ENCODE measurements at regions not wholly inside any gene's neighbourhood (a gene's known extent, or its start where the extent isn't known, plus 50 kb on each side); places are given as distances from the start of the nearest gene placed in this dataset.

DNA sequence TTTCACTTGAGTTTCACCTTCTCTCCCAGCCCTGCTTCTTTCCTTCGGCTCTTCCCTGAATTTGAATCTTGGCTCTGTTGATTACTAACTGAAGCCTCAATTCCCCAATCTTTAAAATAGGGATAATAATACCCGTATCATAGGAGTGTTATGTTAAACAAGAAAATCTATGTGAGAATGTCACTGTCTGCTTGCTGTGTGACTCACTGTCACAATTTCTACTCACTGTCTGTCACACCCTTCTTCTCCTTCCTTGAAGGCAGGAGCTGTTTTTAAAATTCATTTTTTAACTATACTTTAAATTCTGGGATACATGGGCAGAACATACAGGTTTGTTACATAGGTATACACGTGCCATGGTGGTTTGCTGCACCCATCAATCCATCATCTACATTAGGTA is 141.6 kb upstream of the CXCR4 start:
- no peak for TF ChIP-seq CTCF (IDR thresholded peaks at IDR 0.05; ENCODE audit: low read length)
- TF ChIP-seq EZH2 (IDR thresholded peaks at IDR 0.05; ENCODE audit: borderline replicate concordance, low read length): no peak
- Histone ChIP-seq H3F3A (ENCODE audit: insufficient read depth, low read length) (peaks cover 5% of the 10 kb centered on the region; the same call in 1 of the 2 replicates), H3K9ac (ENCODE audit: low read length) (no peak overlapping the region), H3K36me3 (ENCODE audit: insufficient read depth, low read length) (no peaks in the 10 kb centered on the region; the same call in 1 of the 2 replicates), H3K4me2 (ENCODE audit: low read length) (no peak overlapping the region), H3K27me3 (ENCODE audit: insufficient read depth, low read length) (no peaks in the 10 kb centered on the region), H3K4me1 (ENCODE audit: insufficient read depth, low read length, severe bottlenecking) (peaks cover 34% of the 10 kb centered on the region), H3K4me3 (ENCODE audit: low read depth, low read length, poor library complexity, severe bottlenecking) (no peak overlapping the region), H4K20me1 (ENCODE audit: insufficient read depth, low read length) (no peaks in the 10 kb centered on the region), H2AFZ (ENCODE audit: low read length) (no peak overlapping the region), H3K9me3 (ENCODE audit: low read length) (no peaks in the 10 kb centered on the region), H3K79me2 (ENCODE audit: insufficient read depth, low read length) (no peaks in the 10 kb centered on the region), H3K27ac (ENCODE audit: low read depth, low read length, poor library complexity, severe bottlenecking) (no peak overlapping the region), H3K9me2 (ENCODE audit: low read depth, low read length) (no peaks in the 10 kb centered on the region)

- Histone ChIP-seq H3K4me3 (ENCODE audit: low read depth, low read length, poor library complexity, severe bottlenecking) (no peak overlapping the region), H3K9me2 (ENCODE audit: low read depth, low read length) (no peaks in the 10 kb centered on the region), H3K27me3 (ENCODE audit: insufficient read depth, low read length) (no peaks in the 10 kb centered on the region), H3K4me1 (ENCODE audit: insufficient read depth, low read length, severe bottlenecking) (peaks cover 50% of the 10 kb centered on the region), H3K9ac (ENCODE audit: low read length) (no peak overlapping the region), H3K79me2 (ENCODE audit: insufficient read depth, low read length) (no peaks in the 10 kb centered on the region), H3F3A (ENCODE audit: insufficient read depth, low read length) (peaks cover 13% of the 10 kb centered on the region; the same call in 1 of the 2 replicates), H2AFZ (ENCODE audit: low read length) (no peak overlapping the region), H3K4me2 (ENCODE audit: low read length) (no peak overlapping the region), H4K20me1 (ENCODE audit: insufficient read depth, low read length) (no peaks in the 10 kb centered on the region), H3K36me3 (ENCODE audit: insufficient read depth, low read length) (no peaks in the 10 kb centered on the region; the same call in 1 of the 2 replicates), H3K27ac (ENCODE audit: low read depth, low read length, poor library complexity, severe bottlenecking) (no peak overlapping the region), H3K9me3 (ENCODE audit: low read length) (no peaks in the 10 kb centered on the region)
- TF ChIP-seq EZH2 (IDR thresholded peaks at IDR 0.05; ENCODE audit: borderline replicate concordance, low read length) (no peak), CTCF (IDR thresholded peaks at IDR 0.05; ENCODE audit: low read length) (no peak)
These were observed 139.9 kb upstream of the CXCR4 start for GRCh38 chr2:136257893-136258292.

DNA sequence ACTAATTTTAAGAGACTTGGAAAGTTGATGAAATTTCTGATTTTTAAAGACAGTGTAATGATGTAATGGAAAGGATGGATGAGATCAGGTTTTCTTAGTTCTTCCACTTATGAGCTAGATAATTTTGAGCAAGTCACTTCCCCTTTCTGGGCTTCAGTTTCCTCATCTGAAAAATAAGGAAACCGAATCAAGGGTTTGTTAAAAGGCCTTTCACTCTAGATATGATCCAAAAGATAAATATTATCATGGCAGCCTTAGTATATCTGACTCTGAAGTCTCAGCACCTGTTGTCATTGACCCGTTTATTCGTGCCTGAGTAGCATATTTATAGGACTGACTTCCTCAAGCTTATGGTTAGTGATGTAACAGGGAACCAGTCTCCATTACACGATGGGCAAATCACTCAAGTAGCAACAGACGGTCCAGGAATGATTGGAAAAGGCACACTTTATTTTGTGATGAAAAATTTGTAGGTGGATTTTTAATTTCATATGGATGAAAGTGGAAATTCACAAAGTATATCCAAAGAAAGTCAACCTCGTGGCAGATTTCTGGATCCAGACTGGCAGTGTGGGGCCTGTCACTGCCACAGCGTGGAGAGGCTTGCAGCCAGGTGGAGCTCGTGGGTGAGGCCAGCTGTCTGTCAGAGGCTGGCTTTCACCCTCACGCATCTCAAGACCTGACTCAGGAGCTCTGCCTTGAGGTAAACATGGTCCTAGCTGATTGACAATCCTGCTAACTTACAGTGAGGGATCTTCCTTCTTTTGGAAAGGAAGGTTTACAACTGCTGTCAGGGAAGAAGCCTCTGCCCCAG is 137.9 kb upstream of the CXCR4 start:
- Histone ChIP-seq H3F3A (ENCODE audit: insufficient read depth, low read length) (peaks cover 13% of the 10 kb centered on the region; the same call in 1 of the 2 replicates), H3K4me2 (ENCODE audit: low read length) (peak overlapping the region; percentile 30), H3K79me2 (ENCODE audit: insufficient read depth, low read length) (no peaks in the 10 kb centered on the region), H3K9me2 (ENCODE audit: low read depth, low read length) (no peaks in the 10 kb centered on the region), H3K27me3 (ENCODE audit: insufficient read depth, low read length) (no peaks in the 10 kb centered on the region), H3K4me1 (ENCODE audit: insufficient read depth, low read length, severe bottlenecking) (peaks cover 71% of the 10 kb centered on the region), H2AFZ (ENCODE audit: low read length) (no peak overlapping the region), H4K20me1 (ENCODE audit: insufficient read depth, low read length) (no peaks in the 10 kb centered on the region), H3K9me3 (ENCODE audit: low read length) (no peaks in the 10 kb centered on the region), H3K36me3 (ENCODE audit: insufficient read depth, low read length) (no peaks in the 10 kb centered on the region), H3K4me3 (ENCODE audit: low read depth, low read length, poor library complexity, severe bottlenecking) (no peak overlapping the region), H3K27ac (ENCODE audit: low read depth, low read length, poor library complexity, severe bottlenecking) (peak overlapping the region; percentile 96), H3K9ac (ENCODE audit: low read length) (peak overlapping the region; percentile 53)
- peak; percentile 69 for TF ChIP-seq CTCF (IDR thresholded peaks at IDR 0.05; ENCODE audit: low read length)
- no peak for TF ChIP-seq EZH2 (IDR thresholded peaks at IDR 0.05; ENCODE audit: borderline replicate concordance, low read length)
